GM21528 (cell line): ENCODE measurements at regions not wholly inside any gene's neighbourhood (a gene's known extent, or its start where the extent isn't known, plus 50 kb on each side); places are given as distances from the start of the nearest gene placed in this dataset.
"Not testable (repeated sequence)": the region's sequence is repeated elsewhere in the genome, so short reads cannot be mapped to it uniquely, and the experiment has no call there.

Experiments
- ATAC-seq: cut with Tn5 transposase; IDR thresholded peaks from one replicate; pipeline ENCODE4 v1.9.1; 2021; ENCODE audit warnings: mild to moderate bottlenecking, moderate library complexity; ENCODE audit not compliant: unreplicated experiment, low FRiP score

DNA sequence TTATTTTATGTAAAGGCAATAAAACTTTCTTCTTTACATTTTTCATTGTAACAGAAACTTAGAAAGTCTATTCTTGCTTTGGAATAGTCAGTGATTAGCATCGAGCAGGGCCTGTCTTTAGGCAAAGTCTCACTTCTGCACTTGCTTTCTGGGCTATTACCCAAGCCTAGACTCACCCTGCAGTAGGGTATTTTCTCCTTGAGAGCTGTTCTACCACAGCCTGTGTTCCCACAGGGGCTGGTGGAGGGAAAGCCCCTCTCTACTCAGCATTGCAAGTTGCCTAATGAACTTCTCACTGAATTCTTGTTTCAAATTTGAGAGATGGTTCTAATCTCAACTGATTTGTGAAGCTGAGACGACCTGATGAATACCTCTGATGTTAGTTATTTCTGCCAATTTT is 111.7 kb upstream of the KLHL14 start:
- ATAC-seq = peak; percentile 76

GRCh38 chr18:32881009-32881408 is 108.2 kb upstream of the KLHL14 start:
- ATAC-seq = no peak

DNA sequence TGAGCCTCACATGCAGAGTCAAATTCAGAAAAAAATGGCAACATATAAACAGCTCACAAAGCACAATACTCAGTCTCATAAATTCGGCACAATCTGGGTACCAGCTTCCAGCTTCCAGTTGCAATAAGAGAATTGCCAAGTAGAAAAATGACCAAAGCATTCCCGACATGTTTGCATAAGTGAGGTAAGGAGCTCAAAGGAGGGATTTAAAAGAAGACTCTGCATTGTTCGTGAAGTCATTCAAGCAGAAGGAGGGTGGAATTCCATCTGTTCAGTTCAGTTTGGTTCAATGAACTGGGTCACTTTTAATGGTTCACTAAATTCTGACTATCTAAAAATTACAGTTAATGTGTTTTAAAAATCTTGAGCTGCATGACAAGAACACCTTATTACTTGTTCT is 106.7 kb upstream of the KLHL14 start:
- ATAC-seq = no peak

- no peak for ATAC-seq
Measured at GRCh38 chr18:32878436-32878835, 105.6 kb upstream of the KLHL14 start.

DNA sequence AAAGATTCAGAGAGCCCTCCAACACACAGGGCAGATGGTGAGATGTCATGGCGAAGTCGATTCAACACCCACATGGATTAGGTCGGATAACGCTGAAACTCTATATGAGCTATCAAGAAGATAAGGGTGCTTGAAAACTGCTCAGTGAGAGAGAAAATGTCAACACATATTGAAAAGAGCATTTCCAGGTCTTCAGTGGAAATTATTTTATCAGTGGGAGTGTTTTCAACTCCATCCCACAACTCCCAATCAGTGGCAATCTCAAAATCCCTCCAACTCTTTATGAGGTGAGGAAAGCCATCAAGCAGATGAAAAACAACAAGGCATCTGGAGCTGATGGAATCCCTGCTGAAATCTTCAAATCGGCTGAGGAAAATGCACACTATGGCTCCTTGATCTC is 104.5 kb upstream of the KLHL14 start:
- ATAC-seq = no peak

GRCh38 chr18:32875625-32876024 is 102.8 kb upstream of the KLHL14 start:
- ATAC-seq = no peak

GRCh38 chr18:32871786-32872185 is 99.0 kb upstream of the KLHL14 start:
- no peak for ATAC-seq

DNA sequence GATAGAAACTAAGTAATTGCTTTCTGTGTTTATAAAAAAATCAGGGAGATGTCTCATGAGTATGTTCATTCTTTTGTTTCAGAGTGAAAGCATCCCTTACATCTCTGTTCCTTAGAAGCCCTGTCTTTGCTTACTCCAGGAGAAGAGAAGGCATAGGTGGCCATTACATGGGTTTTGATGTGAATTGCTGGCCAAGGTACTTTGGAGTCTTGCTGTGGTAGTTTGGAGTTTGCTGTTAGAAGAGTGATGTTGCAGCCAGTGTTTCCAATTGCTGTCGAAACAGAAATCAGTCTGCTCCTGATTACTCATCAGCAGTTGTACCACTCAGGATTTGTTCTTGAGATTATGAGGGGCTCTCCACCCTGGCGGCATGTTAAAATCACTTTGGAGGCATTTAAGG is 97.8 kb upstream of the KLHL14 start:
- ATAC-seq = no peak

DNA sequence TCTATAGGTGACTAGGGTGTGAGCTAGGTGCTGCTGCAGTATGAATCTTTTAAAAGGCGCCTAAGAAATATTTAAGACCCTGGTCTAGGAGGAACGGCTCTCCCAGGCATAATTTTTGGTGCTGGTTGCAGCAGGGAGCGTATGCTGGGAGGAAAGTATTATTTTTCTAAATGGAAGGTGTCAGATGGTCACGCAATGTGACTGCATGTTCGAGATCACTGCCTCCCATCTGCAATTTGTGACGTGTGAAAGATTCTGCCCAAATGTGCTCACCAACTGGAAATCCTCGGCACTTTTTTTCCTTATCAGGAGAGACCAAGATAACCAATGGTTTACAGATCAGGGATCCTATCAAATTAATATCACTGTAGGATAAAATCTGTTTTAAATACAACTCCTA is 95.6 kb upstream of the KLHL14 start:
- ATAC-seq = no peak

DNA sequence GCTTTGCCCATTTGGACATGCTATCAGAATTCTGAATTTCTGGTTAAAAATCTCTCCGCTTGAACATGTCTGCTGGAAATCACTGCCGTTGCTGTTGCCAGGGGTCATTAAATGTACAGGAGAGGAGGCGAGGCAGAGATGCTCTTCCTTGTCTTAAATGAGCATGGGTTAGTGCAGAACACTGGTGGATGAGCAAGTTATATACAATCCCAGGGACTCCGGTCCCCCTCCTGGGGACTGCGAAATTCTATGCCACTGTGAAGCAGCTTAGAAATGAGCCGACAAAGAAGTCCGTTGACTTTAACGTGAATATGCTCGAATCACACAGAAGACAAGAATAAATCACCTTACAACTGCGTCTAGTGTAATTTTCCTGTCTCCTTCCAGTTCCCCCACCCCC is 95.1 kb upstream of the KLHL14 start:
- no peak for ATAC-seq

DNA sequence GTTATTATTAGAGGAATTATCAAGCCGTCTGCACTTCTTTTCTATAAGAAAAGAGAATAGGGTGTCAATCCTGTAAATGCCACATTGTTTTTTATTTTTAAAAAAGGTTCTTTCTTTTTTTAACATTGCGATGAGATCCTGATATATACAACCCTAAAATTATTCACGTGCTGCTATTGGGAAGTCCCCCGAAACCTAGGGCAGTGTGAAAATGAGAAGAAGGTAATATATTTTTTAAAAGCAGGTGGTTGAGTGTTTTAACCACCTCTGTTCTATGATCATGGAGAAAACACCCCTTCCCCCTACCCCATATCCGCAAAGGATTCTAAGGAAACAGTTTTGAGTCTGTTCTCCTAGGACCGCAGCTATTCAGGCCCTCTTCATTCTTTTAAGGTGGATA is 94.5 kb upstream of the KLHL14 start:
- no peak for ATAC-seq

DNA sequence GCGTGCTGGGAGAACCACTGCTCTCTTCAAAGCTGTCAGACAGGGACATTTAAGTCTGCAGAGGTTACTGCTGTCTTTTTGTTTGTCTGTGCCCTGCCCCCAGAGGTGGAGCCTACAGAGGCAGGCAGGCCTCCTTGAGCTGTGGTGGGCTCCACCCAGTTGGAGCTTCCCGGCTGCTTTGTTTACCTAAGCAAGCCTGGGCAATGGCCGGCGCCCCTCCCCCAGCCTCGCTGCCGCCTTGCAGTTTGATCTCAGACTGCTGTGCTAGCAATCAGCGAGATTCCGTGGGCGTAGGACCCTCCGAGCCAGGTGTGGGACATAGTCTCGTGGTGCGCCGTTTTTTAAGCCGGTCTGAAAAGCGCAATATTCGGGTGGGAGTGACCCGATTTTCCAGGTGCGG is 89.2 kb upstream of the KLHL14 start:
- not testable (repeated sequence) for ATAC-seq

- ATAC-seq = no peak
Measured at GRCh38 chr18:32851936-32852335, 79.1 kb upstream of the KLHL14 start.

DNA sequence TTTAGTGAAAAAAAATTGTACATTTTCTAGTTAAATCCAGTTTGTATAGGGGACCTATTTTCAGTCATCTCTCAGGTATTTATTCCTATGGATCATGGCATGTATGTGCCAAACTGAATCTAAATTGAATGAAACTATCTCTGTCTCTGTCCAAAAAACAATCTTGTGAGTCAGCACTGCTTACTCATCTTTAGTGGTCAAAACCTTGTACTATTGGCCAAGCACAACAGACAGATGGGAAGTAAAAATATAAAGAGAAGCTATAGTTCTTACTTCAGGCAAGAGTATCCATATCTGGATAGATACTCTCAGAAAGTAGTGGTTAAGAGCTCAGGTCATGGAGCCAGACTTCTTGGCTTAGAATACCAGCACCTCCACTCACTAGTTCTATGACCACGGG is 76.0 kb upstream of the KLHL14 start:
- no peak for ATAC-seq

GRCh38 chr18:32847691-32848090 is 74.9 kb upstream of the KLHL14 start:
- no peak for ATAC-seq

GRCh38 chr18:32846896-32847295 is 74.1 kb upstream of the KLHL14 start:
- no peak for ATAC-seq

DNA sequence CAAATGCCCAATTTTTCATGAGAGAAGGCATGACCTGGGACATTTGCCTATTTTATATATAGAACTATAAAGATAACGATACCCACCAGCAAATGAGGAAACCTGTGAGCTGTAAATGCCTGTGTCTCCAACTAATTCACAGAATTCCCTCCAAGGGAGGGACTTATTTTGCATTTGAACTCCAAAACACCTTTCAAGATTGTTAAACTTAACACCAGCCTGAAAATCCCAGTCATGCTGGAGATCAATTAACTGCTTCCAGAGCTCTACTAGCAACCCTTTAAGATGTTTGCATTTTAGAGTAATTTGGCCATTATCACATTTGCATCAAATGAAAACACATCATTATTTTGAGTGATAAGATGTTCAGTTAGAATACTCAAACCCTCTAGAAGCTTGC is 68.1 kb upstream of the KLHL14 start:
- ATAC-seq = no peak

- no peak for ATAC-seq
Measured at GRCh38 chr18:32835951-32836350, 63.1 kb upstream of the KLHL14 start.

- no peak for ATAC-seq
Measured at GRCh38 chr18:32831781-32832180, 59.0 kb upstream of the KLHL14 start.

- ATAC-seq = no peak
Measured at GRCh38 chr18:32823226-32823625, 50.4 kb upstream of the KLHL14 start.
